Testis (tissue), 2 donors: ENCODE measurements at regions not wholly inside any gene's neighbourhood (a gene's known extent, or its start where the extent isn't known, plus 50 kb on each side); places are given as distances from the start of the nearest gene placed in this dataset.

Experiments
- DNase-seq: peaks from one replicate; pipeline ENCODE4 v3.0.0-alpha.2; 2019
- H3K27ac ChIP-seq, 2 donors: fragments of 200-600 bp; sonication (generic); one replicate each; pipeline ENCODE4 v1.5.1; 2019
- H3K27me3 ChIP-seq: fragments of 200-600 bp; sonication (generic); one replicate; pipeline ENCODE4 v1.5.1; 2019
- H3K36me3 ChIP-seq: fragments of 200-600 bp; sonication (generic); one replicate; pipeline ENCODE4 v1.5.1; 2017; ENCODE audit warnings: low read depth; ENCODE audit errors: missing control alignments
- H3K4me1 ChIP-seq: fragments of 200-600 bp; sonication (generic); one replicate; pipeline ENCODE4 v1.5.1; 2019
- H3K4me3 ChIP-seq, 2 donors: fragments of 200-600 bp; sonication (generic); one replicate each; pipeline ENCODE4 v1.5.1; 2017 to 2019
- H3K9me3 ChIP-seq: fragments of 200-600 bp; sonication (generic); one replicate; pipeline ENCODE4 v1.5.1; 2017
- CTCF ChIP-seq, 3 experiments: fragments of 450-650 bp in 2 of 3; fragments of 200-600 bp in 1 of 3; sonication (generic) in 1 of 3; IDR thresholded peaks; one replicate each; pipeline ENCODE4 v1.5.1; 2016 to 2019; ENCODE audit warnings: antibody characterized with exemption in 3 of 3, mild to moderate bottlenecking in 2 of 3, moderate library complexity in 1 of 3
- POLR2A ChIP-seq: fragments of 450-650 bp; IDR thresholded peaks from one replicate; pipeline ENCODE4 v1.6.1; 2017; ENCODE audit warnings: antibody characterized with exemption, mild to moderate bottlenecking, moderate library complexity
- WGBS, 2 donors: methylation state at CpG; one replicate each; pipeline ENCODE4 v1.1.5; 2018; 5-methylcytosine and 5-hydroxymethylcytosine counted together
- intact Hi-C: fragments of 100-400 bp; cut with DNase I; formaldehyde crosslinking; loops from one replicate; pipeline ENCODE4 v1.15.1; 2023; ENCODE audit warnings: low total_unique reads

- no peaks in the 10 kb centered on the region for H3K36me3 ChIP-seq
- no peaks in the 10 kb centered on the region for H3K9me3 ChIP-seq
- 89 to 95% methylated on average over 5 of the region's 5 CpGs for WGBS, 2 donors
- H3K4me1 ChIP-seq = peaks cover 3% of the 10 kb centered on the region
- no peak overlapping the region for H3K27ac ChIP-seq
- no peak overlapping the region for H3K4me3 ChIP-seq
- H3K27me3 ChIP-seq = no peaks in the 10 kb centered on the region
- no peak for DNase-seq
- intact Hi-C loops = no loop called here
- TF ChIP-seq POLR2A = no peak
- TF ChIP-seq CTCF (IDR thresholded peaks at IDR 0.05) = no peak
These were observed 87.7 kb downstream of the UTP18 start for GRCh38 chr17:51347851-51348584.

GRCh38 chr17:51351080-51351479 is 90.7 kb downstream of the UTP18 start:
- DNase-seq = no peak
- Histone ChIP-seq H3K27me3 (no peaks in the 10 kb centered on the region), H3K4me1 (peaks cover 6% of the 10 kb centered on the region), H3K27ac (no peak overlapping the region), H3K4me3 (no peak overlapping the region), H3K36me3 (no peaks in the 10 kb centered on the region), H3K9me3 (no peaks in the 10 kb centered on the region)
- intact Hi-C loops = loop anchor here (5.0 kb wide), 1 partner anchor 1864 kb away; no protein-coding TSS in a partner anchor
- TF ChIP-seq CTCF (IDR thresholded peaks at IDR 0.05) (no peak), POLR2A (no peak)
- WGBS, 2 donors = 75 to 87% methylated on average over 6 of the region's 6 CpGs

- TF ChIP-seq CTCF (IDR thresholded peaks at IDR 0.05) = no peak
- TF ChIP-seq POLR2A = no peak
- peak; percentile 72 for DNase-seq
- no peaks in the 10 kb centered on the region for H3K36me3 ChIP-seq
- no peaks in the 10 kb centered on the region for H3K9me3 ChIP-seq
- no peak overlapping the region for H3K4me3 ChIP-seq
- no peak overlapping the region for H3K27ac ChIP-seq
- no peaks in the 10 kb centered on the region for H3K27me3 ChIP-seq
- peaks cover 6% of the 10 kb centered on the region for H3K4me1 ChIP-seq
- 35 to 40% methylated on average over 3 of the region's 3 CpGs for WGBS, 2 donors
- intact Hi-C loops = loop anchor here (5.0 kb wide), 1 partner anchor 1865 kb away; no protein-coding TSS in a partner anchor
These were observed 91.5 kb downstream of the UTP18 start for GRCh38 chr17:51351890-51352289.

GRCh38 chr17:51352798-51353197 is 92.5 kb downstream of the UTP18 start:
- Histone ChIP-seq H3K9me3 (no peaks in the 10 kb centered on the region), H3K27me3 (no peaks in the 10 kb centered on the region), H3K4me1 (peaks cover 6% of the 10 kb centered on the region), H3K4me3 (no peak overlapping the region), H3K27ac (no peak overlapping the region), H3K36me3 (no peaks in the 10 kb centered on the region)
- intact Hi-C loops = loop anchor here (5.0 kb wide), 1 partner anchor 1865 kb away; no protein-coding TSS in a partner anchor
- DNase-seq = no peak
- TF ChIP-seq POLR2A (no peak), CTCF (IDR thresholded peaks at IDR 0.05) (no peak)
- WGBS, 2 donors = 79 to 86% methylated on average over 1 of the region's 1 CpG

GRCh38 chr17:51353296-51353695 is 93.0 kb downstream of the UTP18 start:
- Histone ChIP-seq H3K9me3 (no peaks in the 10 kb centered on the region), H3K36me3 (no peaks in the 10 kb centered on the region), H3K4me1 (peaks cover 6% of the 10 kb centered on the region), H3K4me3 (no peak overlapping the region), H3K27me3 (no peaks in the 10 kb centered on the region), H3K27ac (no peak overlapping the region)
- intact Hi-C loops = loop anchor here (5.0 kb wide), 1 partner anchor 1866 kb away; no protein-coding TSS in a partner anchor
- 76 to 93% methylated on average over 4 of the region's 4 CpGs for WGBS, 2 donors
- no peak for DNase-seq
- TF ChIP-seq CTCF (IDR thresholded peaks at IDR 0.05) (no peak), POLR2A (no peak)
